ENCODE measurements at regions not wholly inside any gene's neighbourhood (a gene's known extent, or its start where the extent isn't known, plus 50 kb on each side); places are given as distances from the start of the nearest gene placed in this dataset.

DNA sequence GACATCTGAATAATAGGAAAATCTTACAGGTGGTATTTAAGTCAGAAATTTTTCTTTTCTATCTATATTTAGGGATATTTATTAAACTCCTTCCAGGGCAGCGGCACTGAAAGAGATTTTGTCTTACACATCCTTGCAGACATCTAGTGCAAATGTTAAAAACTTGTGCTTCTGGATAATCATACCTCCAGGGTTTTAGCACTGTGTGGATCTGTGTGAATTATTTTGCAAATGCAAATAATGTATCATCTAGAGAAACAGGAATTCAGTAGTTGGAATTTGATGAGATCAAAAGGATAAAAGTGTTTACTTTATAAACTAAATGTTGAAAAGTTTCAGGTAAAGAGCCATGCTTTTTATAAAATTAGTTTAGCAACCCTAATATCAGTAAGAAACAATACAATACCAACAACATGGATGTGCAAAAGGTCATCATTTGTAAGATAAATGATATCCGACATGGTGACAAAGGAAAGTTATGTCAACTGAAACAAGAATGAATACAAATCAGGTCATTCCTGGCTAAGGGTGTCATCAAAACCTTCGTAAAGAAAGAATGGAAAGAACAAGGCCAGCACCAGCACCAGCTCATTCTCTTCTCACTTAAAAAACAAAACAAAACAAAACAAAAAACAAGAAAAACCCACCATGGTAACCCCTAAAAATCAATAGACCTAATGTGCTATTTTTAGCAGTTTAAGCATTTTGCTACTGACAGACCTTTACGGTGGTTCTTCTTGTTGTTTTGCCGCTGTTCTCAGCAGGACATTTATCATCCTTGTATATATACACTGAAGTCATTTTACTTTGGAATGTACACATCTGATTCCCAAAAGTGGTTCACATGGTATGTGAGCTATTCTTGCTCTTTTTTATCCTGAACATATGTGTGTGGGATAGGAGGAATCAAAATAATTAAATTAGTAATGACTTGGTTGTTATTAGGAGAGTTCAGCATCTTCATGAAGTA is 219.7 kb upstream of the NDST3 start:
- TF ChIP-seq, protein P1, sequence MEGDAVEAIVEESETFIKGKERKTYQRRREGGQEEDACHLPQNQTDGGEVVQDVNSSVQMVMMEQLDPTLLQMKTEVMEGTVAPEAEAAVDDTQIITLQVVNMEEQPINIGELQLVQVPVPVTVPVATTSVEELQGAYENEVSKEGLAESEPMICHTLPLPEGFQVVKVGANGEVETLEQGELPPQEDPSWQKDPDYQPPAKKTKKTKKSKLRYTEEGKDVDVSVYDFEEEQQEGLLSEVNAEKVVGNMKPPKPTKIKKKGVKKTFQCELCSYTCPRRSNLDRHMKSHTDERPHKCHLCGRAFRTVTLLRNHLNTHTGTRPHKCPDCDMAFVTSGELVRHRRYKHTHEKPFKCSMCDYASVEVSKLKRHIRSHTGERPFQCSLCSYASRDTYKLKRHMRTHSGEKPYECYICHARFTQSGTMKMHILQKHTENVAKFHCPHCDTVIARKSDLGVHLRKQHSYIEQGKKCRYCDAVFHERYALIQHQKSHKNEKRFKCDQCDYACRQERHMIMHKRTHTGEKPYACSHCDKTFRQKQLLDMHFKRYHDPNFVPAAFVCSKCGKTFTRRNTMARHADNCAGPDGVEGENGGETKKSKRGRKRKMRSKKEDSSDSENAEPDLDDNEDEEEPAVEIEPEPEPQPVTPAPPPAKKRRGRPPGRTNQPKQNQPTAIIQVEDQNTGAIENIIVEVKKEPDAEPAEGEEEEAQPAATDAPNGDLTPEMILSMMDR (conservative IDR thresholded peaks at IDR 0.05; ENCODE audit: low read length): no peak
- TF ChIP-seq EZH2phosphoT487 (IDR thresholded peaks at IDR 0.05; ENCODE audit: borderline replicate concordance, low read depth, low read length): no peak
